ENCODE measurements at regions not wholly inside any gene's neighbourhood (a gene's known extent, or its start where the extent isn't known, plus 50 kb on each side); places are given as distances from the start of the nearest gene placed in this dataset.

DNA sequence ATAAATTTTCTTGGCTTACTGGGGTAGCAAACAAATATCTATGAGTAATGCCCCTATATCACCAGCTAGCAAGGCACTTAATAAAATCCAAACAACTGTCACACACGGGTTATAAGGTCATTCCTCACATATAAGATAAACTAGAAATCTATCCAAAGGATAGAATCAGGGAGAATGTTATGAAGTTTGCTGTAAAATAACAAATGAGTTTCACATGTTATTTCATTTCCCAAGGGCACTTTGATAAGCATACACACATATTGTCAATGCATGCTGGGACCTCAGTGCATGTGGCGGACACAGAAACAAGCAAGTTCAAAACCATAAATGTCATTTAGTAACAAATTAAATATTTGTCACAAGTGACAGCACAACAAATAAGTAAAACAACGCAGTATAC, 429.4 kb downstream of the GXYLT1 start:
- no peak for DNase-seq (ENCODE audit: extremely low read depth in 1 of 11, low read depth in 9 of 11, low spot score in 4 of 11)

DNA sequence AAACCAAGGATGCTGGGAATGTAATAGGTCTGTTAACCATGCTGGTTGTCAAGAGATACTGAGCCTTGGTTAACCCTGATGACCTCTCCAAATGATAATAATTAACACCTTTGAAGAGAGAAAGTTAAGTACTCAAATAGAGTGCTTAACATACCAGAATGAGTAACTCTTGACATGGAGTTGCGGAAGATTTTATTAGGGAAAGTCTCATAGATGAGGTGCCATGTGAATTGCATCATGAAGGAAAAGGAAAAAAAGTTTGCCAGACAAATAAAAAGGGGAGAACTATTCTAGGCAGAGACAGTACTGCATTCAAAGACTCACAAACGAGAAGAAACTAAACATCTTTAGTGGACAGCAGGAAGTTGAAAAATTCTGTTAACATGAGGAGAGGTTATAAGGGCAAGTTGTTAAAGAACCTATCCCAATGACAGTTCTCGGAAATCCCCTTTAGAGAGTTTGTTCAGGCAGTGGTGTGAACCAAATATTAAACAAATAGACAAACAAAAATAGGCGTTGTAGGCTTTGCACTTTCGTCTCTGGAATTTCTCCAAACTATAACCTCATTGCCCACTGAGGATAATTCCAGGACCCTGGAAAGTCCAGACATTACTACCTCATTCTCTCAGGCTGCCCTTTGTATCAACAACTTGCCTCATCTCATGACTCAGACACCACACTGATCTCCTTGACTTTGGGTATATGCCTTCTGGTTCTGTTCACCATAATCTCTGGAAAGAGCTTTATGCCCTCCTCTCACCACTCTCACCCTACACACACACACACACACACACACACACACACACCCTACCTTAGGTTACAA, 435.0 kb downstream of the GXYLT1 start:
- peak in 1 of 11 donors; percentile 8 for DNase-seq (ENCODE audit: extremely low read depth in 1 of 11, low read depth in 9 of 11, low spot score in 4 of 11)

DNA sequence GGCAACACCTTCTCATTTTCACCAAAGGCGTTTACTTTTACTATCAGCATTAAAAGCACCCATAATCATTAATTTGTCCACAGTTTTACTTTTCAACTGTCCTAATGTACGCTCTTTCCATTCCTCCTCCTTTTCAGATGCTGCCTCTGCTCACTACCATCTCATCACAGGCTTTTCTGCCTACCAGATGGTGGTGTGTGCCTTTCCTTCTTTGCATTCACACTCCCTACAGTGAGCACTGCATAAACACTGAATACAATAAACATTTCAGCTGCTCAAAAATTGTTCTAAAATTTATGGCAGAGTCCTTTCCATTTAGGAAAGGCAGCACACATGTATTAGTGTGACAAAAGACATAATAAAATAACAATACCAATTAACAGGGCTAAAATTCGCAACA, 435.7 kb downstream of the GXYLT1 start:
- DNase-seq (ENCODE audit: extremely low read depth in 1 of 11, low read depth in 9 of 11, low spot score in 4 of 11) = no peak

DNA sequence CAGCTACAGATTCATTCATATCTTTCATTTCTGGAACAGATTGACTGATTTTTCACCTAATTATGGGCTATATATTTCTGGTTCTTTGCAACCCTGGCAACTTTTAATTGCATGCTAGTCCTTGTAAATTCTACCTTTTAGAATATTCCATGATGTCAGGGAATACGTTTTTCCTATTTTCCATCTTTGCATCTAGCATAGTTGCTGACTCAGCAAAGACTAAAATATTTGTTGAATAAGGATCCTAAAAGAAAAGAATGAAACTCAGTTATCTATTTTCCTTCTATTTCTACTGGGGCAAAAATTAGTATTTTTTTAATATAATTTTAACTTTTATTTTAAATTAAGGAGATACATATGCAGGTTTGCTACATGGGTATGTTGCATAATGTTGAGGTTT, 438.3 kb downstream of the GXYLT1 start:
- DNase-seq (ENCODE audit: extremely low read depth in 1 of 11, low read depth in 9 of 11, low spot score in 4 of 11) = no peak

DNA sequence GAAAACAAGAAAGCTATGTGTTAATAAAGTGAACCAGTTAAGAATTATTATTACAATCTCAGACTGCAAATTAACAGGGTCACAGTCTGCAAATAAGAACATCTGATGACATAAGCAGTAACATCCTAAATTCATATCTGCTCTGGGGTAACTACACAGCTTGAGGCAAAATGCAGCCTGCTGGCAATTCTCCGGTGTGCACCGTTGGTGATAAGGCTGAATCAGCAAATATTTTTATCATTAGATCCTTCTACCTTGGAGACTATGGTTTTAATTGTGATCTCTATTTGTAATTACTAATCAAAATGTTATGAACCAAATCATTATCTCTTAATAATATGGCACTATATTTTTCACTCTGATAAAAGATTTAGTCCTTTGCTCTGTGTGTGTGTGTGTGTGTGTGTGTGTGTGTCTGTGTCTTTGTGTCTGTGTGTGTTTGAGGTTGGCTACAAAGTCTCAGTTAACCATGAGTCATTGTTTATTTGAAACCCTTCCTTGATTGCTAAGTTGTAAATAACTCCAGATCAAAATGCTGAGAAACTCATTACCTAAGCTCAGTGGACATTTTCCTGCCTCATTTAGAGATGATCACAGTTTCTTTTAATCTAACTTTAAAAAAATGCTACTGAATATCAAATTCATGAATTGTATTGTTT, 442.6 kb downstream of the GXYLT1 start:
- no peak for DNase-seq (ENCODE audit: extremely low read depth in 1 of 11, low read depth in 9 of 11, low spot score in 4 of 11)

DNA sequence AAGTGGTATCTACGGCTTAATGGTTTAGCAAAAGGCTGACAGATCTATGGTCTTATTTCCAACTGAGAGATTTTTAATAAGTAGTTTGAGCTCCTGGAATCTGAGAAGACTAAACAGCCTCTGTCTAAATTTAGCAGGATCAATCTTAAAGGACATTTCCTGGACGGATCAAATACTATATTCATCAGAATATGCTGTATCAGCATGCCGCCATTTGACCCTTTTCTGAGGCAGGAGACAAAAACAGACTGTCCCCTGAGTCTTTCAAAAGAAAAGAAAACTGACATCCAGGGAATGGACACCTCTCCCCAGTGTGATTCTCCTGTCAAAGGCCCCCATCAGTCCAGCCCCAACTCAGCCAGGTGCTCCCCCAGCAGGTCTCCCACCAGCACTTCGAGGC, 443.7 kb downstream of the GXYLT1 start:
- DNase-seq (ENCODE audit: extremely low read depth in 1 of 11, low read depth in 9 of 11, low spot score in 4 of 11) = no peak

DNA sequence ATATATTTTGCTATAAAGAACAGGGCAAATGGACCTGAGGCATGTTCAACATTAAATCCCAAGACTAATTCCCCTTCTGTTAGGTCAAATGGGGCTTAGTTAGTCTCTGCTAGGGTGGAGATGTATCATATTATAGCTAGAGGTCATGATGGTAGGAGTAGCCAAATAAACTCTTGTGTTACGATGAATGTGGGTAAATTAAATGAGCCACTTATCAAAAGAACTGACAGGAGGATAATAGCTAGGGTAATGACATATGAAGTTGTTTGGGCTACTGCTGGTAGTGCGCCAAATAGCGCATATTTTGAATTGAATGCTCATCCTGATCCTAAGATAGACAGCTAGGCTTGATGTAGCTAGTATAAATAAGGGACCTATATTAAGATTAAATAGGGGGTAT, 445.0 kb downstream of the GXYLT1 start:
- no peak for DNase-seq (ENCODE audit: extremely low read depth in 1 of 11, low read depth in 9 of 11, low spot score in 4 of 11)

DNA sequence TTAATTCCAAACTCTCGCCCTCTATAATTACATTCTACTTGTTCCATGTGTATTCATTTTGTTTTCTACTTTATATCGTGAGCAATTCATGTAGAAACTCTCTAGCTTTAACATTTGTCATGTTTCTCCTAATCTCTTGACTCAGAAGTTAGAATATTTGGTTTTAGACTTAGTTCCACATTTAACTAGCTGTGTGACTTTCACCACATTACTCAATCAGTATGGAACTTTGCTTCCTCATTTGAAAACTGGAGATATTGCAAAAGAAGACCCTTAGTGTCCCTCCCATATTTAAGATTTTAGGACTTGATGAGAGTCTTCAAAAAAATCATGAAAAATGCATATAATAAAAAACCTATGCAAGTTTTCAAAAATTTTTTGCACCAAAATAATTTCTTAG, 447.5 kb downstream of the GXYLT1 start:
- DNase-seq (ENCODE audit: extremely low read depth in 1 of 11, low read depth in 9 of 11, low spot score in 4 of 11) = no peak

DNA sequence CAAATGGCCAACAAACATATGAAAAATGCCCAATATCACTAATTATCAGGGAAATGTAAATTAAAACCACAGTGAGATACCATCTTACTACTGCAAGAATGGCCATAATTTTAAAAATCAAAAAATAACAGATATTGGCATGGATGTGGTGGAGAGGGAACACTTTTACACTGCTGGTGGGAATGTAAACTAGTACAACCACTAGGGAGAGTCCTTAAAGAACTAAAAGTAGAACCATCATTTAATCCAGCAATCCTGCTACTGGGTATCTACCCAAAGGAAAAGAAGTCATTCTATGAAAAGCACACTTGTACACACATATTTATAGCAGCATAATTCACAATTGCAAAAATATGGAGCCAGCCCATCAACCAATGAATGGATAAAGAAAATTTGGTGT, 459.7 kb downstream of the GXYLT1 start:
- no peak for DNase-seq (ENCODE audit: extremely low read depth in 1 of 11, low read depth in 9 of 11, low spot score in 4 of 11)

DNA sequence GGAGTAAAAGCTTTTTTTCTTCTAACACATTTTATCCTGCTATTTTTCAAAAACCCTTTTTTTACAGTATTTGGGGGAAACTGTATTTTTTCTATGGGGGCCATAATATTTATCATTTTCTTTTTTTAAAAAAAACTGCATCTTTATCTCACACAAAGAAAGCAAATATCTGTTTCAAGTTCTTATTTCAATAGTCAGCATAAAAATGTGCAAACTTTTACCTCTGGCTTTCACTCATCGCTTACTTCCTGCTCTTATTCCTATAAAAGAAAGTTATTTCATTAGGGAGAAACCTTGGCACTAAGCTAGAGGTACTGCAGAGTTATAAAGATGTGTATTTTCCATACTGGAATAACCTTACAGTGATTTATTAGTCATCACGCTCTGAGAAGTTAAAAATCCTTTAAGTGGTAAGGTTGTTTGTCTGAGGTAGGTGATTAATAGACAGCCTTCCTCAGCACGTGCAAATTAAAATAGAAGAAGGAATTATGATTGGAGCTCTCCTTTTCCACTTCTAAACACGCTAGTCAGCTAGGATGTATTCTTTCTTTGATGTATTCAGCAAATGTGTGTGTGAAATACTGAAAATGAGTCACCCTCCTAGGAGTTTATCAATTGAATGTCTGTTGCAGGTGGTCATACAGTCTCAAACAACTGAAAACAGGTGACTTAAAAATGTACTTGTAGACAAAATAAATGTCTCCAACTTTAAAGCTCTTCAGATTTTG, 461.0 kb downstream of the GXYLT1 start:
- no peak for DNase-seq (ENCODE audit: extremely low read depth in 1 of 11, low read depth in 9 of 11, low spot score in 4 of 11)

DNA sequence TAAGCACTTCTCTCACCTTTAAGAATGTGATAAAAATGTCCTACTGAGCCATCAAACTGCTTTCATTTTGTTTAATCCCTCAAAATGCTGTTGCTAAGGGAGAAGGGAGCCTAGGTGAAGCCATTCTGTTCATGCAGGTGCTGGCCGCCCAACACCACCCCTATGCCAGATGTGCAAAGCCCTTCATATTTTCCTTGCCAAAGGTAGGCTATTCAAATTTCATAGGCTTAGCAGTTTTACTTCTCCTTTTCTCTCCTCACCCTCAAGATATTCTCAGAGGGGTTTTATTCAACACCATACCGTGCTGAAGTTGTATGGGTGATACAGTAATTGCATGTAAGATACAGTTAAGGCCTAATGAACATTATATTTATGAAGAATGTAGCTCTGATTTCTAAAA, 461.7 kb downstream of the GXYLT1 start:
- DNase-seq (ENCODE audit: extremely low read depth in 1 of 11, low read depth in 9 of 11, low spot score in 4 of 11) = no peak

DNA sequence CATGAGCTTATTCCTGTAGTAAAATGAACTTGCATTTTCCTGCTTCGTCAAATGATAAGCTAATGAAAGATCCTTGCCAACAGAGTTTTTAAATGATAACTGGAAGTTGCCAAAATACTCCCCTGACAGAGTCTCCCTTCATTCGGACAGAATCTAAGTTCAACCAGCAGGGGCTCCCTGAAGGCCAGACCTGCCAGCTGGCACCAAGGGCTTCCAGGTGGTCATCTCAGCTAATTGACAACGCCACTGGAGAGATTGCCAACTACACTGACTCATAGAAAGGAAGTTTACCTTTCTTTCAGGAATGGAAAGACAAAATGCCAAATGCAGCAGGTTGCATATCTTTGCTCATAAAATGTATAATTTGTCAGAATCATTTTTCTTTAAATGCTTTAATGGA, 462.8 kb downstream of the GXYLT1 start:
- no peak for DNase-seq (ENCODE audit: extremely low read depth in 1 of 11, low read depth in 9 of 11, low spot score in 4 of 11)

DNA sequence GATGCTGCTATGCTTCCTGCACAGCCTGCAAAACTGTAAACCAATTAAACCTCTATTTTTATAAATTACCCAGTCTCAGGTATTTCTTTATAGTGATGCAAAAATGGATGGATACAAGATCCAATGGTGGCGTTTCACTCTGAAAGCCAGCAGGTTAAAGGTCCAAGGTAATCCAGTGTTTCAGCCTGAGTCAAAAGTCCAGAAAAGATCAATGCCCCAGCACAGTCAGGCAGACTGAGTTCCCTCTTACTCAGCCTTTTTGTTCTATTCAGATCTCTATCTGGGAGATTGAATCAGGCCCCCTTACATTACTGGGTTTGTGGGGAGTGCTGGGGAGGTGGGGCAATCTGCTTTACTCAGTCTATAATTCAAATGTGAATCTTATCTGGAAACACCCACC, 464.5 kb downstream of the GXYLT1 start:
- no peak for DNase-seq (ENCODE audit: extremely low read depth in 1 of 11, low read depth in 9 of 11, low spot score in 4 of 11)

DNA sequence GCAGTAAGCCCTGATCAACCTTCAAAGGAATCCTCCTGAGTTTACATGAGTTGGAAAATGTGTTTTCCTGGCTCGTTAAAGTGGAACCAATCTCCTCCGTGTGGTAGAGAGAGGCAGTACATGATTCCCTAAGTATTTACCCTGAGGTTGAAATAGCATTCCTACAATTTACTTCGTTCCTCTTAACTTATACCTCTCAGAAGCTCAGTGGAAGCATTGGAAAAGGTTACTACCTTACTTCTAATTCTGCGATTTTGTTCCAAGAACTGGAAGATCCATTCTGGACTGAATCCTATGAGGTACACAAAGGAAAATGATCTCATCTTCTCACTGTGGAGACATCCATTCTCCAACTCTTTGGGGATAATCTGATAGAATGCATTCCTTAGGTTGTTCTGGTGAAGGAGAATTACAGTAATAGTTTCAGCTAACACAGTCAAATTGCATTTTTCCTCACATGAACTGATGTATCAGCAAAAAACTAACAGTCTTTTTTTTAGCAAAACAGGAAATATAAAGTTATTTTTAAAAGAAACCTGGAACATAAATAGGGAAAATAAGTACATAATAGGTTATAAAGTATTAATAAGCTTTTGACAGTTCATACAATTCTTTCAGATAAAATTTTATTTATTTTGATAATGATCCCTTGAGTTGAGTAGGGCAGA, 475.6 kb downstream of the PDZRN4 start:
- DNase-seq (ENCODE audit: extremely low read depth in 1 of 11, low read depth in 9 of 11, low spot score in 4 of 11) = peak in 9 of 11 donors; percentile 19 to 46 (median 28)

DNA sequence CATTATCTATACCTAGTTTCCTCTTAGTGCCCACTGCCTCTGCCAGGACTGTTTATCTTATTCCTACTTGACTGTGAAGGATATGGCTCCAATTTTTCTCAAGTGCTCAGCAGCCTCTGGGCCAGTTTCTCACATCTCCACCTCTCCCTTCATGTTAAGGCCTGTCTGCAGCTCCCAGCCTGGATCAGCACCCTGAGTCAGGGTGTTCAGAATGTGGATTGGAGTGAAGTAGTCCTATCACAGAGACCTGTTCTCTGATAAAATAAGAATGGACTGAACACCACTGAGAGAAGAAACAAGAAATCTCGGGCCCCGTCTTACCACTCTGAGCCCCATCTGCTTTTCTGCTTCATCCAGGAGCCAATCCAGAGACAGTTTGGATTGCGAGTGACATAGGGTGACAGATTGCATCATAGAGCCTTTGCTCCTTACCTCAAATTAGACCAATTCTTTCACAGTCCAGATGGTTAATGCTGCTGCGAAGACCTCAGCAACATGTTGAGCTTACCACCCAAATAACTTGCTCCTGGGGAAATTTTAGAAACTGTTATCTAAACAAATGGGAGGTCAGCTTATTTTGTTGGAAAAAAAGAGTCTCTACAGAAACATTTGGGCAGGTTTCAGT, 473.1 kb downstream of the PDZRN4 start:
- DNase-seq (ENCODE audit: extremely low read depth in 1 of 11, low read depth in 9 of 11, low spot score in 4 of 11) = no peak

DNA sequence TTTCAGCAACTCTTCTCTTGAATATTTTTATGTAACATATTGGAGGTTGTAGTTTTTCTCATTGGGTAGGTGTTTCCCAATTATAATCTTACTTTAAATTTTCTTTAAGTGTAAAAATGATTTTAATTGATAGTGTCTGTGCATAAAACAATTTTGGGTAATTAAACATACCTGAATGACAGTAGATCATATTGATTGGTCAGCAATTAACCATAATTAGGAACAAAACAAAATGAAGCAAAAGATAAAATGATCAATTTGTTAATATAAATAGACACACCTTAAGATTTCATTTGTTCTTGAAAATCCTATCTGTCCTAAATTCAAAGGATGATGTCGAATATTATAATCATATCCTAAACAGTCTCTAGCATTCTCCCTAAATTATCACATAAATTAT, 468.3 kb downstream of the PDZRN4 start:
- DNase-seq (ENCODE audit: extremely low read depth in 1 of 11, low read depth in 9 of 11, low spot score in 4 of 11) = no peak

DNA sequence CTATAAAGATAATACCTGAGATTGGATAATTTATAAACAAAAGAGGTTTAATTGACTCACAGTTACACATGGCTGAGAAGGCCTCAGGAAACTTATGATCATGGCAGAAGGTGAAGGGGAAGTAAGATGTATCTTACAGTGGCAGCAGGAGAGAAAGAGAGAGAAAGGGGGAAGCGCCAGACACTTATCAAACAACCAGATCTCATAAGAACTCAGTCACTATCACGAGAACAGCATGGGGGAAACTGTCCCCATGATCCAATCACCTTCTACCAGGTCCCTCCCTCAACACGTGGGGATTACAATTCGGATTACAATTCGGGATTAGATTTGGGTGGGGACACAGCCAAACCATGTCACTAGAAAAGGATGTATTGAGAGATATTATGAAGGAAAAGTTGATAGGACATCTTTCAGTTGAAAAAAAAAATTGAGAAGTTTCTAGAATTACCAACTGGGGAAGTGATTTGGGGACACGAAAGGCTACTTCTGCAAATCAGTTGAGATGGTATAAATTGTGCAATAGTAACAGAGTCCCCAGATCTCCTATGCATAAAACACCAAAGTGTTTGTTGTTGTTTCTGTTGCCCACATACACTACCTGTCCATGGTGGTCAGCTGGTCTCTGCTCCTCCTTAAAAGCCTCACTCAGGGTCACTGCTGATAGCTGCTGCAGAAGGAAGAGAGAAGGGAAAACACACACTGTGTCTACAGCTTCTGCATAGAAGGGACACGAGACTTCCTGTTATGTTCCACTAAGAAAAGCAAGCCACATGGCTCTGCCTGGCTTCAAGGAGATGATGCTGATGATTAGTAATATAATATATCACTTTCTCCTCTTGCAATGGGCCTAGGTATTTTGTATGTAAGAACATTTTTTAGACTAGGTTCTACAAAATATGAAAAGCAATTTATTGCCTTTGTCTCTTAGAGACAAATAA, 465.5 kb downstream of the PDZRN4 start:
- DNase-seq (ENCODE audit: extremely low read depth in 1 of 11, low read depth in 9 of 11, low spot score in 4 of 11) = no peak

DNA sequence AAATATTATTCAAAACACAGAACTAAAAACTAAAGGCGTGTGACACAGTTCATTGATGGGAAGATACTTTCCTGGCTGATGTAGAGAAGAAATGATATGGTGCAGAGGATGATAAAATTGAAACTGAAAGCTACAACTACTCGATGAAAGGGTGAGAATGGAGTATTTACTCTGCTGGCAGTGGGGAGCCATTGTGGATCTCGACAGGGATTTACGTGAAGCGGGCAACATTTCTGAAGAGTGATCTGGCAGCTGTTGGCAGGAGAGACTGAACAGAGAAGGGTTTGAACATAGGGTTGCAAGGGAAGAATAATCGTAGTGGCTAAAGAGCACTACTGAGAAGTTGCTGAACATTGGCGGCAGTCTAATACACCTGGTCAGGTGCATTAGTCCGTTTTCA, 464.9 kb downstream of the PDZRN4 start:
- DNase-seq (ENCODE audit: extremely low read depth in 1 of 11, low read depth in 9 of 11, low spot score in 4 of 11) = no peak
